Superior temporal gyrus (tissue), 1 donor: ENCODE measurements at regions not wholly inside any gene's neighbourhood (a gene's known extent, or its start where the extent isn't known, plus 50 kb on each side); places are given as distances from the start of the nearest gene placed in this dataset.
"Not testable (repeated sequence)": the region's sequence is repeated elsewhere in the genome, so short reads cannot be mapped to it uniquely, and the experiment has no call there.

ENCODE experiments used
- DNase-seq: peaks from one replicate; pipeline ENCODE4 v3.0.0-alpha.2; 2016; ENCODE audit errors: extremely low spot score

DNA sequence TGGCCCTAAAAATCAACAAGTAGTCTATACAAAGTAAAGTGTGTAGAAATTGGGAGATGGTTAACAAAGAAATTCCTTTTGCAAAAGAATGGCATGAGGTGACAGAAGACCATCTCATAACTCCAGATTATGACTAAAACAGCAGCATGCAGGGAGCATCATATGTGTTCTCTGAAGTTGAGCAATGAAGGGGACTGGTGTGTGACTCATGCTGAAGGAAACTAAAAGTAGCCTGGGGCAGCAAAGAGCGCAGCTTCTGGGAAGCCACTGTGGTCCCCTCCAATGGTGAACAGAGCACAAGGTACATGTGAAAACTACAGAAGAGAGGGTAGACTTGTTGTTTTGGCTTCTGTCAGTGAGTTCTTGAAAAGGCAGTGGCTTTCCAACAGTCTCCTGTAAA, 133.4 kb downstream of the MACC1 start:
- DNase-seq: no peak

DNA sequence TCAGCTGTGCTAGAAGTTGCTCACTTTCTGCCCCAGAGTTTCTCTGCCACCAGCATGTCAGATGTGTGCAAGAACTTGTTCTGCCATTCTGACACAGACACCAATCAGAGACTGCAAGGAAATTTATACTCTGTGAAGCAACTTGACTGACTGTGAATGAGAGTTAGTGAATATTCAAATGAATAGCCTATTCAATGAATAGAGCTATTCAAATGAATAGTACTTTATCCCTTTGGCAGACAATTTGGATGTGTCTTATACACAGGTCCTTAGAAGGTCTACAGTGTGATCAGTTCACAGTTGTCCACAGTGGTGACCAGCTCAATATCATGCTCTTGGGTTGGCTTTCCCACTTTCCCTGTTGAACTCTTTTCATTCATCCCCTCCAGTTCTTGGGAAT, 138.1 kb downstream of the MACC1 start:
- DNase-seq: no peak

DNA sequence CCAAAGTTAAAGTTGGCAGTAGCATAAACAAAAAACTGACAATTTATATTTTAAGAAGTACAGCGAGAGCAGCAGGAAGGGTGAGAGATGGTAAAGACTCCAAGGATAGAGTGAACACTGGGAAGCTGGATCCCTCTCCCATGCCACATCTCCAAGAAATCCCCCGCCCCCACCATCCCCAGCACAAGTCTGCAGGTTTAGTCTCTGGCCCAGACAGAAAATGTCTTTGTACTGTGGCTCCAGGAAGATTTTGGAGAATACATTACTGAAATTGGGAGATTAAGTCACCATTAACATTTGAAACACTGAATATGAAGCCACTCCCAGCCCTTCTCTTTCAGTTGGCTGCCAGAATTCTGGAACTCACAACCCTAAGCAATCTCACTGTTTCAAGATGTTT, 140.3 kb downstream of the MACC1 start:
- no peak for DNase-seq

DNA sequence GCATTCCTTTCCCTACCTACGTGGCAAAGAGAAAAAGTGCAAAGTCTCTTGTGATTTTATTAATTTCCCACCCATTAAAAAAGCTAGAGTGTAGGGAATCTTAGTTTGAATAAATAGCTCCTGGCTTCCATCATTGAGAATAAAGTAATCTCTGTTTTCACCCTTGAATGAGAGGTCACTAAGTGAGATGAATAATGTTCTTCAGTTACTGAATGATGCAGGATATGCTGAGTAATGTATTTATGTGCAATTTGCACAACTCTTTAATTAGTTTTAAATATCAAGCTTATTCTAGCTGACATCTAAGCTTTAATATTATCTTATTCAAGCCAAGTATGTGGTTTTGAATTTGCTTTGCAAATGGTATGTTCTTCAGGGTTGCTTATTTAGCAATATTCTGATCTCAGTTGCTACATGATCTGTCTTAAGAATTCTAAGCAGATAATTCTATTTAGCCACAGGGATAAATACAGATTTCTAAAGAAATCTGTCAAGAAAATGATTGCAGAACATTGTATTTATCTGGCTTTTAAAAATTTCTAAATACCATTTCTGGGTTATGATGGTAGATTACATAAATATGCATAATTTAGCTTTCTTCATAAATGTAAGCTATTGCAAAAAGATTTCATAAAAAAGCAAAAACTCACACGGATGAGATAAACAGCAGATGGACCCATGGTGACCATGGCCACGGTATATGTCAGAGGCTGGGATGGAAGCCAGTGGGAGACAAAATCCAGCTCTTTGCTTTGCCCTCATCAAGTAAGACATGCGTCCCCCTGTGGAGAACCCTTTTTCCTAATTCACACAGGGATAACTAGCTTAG, 141.0 kb downstream of the MACC1 start:
- no peak for DNase-seq

DNA sequence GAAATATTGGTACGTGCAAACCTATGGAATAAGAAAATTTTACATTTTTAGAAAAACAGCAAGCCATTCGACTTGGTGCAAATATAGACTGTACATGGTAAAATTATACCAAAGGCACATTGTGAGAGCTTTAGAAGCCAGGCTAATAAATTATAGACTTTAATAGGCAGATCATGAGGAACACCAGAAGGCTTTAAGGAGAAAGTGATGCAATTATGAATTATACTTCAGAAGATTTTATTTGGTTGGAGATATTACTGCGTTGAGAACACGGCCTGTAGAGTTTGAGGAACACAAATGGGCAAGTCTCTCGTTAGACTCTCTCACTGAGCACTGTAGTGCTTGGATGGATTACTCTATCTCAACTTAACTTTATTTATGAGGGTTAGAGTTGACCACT, 141.7 kb downstream of the MACC1 start:
- DNase-seq: no peak

DNA sequence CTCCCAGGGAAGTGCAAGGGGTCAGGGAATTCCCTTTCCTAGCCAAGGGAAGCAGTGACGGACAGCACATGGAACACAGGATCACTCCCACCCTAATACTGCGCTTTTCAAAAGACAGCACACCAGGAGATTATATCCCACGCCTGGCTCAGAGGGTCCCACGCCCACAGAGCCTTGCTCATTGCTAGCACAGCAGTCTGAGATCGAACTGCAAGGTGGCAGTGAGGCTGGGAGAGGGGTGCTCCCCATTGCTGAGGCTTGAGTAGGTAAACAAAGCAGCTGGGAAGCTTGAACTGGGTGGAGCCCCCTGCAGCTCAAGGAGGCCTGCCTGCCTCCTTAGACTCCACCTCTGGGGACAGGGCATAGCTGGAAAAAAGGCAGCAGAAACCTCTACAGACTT, 149.2 kb downstream of the MACC1 start:
- not testable (repeated sequence) for DNase-seq

DNA sequence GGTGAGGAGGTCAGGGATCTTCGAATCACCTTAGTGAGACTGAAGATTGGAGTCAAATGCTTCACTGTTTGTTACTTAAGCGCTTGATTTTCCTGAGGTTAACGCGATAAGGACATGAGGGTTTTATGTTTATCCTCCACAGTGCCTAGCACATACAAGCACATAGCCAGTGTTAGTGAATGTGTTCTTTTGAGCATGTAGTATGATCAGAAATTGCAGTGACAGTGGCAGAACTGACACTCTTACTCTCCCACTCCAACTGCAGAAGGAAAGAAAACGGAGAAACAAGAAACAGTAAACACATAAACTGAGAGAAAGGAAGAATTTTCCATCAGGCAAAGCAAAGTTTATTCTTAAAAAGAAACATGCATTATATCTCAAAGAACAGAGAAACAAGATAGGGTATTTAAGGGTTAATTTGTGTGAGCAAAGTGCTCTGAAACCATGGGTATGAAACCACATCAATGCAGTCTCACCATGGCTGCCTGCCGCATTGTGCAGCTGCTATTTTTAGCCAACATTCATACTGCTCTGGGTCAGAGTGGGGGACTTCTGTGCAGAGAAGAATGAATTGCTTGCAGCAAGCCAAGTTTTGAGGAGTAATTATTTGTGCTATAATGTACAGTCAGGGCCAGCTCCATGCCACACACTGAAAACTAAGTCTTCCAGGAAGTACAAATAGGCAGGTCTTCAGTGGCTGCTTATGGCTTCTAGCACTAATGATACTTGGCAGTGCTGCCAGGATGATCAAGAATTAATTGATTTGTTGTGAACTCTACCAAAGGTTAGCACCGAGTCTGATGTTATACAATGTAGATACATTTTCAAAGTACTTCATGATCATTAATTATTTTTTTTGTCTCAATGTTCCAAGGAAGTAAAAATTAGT, 152.0 kb downstream of the MACC1 start:
- no peak for DNase-seq

DNA sequence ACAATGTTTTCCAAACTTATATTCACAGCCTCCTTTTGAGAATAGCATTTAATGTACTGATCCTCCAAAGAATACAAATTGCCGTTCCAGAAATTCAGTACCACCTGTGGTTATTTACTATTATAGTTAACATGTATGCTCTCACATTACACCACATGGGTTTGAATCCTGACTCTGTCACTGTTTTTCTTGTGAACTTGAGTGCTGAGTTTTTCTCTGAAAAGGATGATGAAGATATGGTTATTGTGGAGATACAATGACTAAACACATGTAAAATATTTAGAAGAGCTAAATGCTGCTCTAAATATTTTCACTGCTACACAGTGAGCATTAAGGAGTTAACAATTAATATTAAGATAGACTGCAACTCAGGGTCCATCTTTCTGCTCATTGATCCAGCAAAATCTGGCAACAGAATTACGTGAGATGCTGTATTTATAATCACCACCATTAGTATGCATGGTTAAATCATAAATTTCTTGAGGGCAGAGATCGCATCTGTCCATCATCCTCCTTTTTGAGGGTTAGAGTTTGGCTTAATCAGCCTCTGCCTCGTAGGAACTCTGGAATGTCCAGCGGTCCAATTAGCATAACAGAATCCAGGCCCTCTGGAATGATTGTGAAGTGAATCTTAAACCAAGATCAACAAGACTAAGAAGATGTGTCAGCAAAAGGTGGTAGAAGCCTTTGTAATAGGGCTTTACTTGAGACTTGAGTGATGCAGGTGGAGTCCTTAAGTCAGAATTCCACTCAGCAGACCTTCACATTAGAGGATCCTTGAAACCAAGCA, 152.8 kb downstream of the MACC1 start:
- DNase-seq: no peak

DNA sequence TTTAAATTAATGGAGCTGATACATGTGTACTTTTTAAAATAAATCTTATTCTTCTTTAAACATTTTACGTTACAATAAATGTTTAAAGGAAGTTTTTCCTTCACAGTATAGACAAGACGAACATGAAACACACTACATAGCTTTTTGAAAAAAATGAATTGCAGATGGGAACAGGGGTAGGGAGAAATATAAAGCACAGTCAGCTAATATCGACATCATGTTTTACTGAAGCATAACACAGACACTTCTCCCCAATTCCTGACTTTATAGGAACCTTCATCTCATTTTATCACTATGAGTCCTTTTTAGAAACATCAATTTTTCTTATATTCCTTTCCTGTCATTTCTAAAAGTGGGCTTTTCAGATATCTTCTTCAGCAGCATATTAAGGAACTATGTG, 153.5 kb downstream of the MACC1 start:
- no peak for DNase-seq

DNA sequence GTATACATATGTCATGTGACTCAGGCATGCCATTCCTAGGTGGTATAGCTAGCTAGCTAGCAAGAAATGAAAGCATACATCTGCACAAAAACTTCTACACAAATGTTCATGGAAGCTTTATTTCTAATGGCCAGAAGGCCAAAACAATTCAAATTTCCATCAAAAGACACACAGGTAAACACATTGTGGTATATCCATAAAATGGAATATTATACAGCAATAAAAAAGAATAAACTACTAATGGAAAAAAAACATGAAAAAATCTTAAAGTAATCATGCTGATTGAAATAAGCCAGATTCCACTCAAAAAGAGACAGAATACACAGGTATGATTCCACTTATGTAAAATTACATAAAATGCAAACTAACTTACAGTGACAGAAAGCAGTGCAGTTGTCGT, 154.3 kb downstream of the MACC1 start:
- DNase-seq: no peak

DNA sequence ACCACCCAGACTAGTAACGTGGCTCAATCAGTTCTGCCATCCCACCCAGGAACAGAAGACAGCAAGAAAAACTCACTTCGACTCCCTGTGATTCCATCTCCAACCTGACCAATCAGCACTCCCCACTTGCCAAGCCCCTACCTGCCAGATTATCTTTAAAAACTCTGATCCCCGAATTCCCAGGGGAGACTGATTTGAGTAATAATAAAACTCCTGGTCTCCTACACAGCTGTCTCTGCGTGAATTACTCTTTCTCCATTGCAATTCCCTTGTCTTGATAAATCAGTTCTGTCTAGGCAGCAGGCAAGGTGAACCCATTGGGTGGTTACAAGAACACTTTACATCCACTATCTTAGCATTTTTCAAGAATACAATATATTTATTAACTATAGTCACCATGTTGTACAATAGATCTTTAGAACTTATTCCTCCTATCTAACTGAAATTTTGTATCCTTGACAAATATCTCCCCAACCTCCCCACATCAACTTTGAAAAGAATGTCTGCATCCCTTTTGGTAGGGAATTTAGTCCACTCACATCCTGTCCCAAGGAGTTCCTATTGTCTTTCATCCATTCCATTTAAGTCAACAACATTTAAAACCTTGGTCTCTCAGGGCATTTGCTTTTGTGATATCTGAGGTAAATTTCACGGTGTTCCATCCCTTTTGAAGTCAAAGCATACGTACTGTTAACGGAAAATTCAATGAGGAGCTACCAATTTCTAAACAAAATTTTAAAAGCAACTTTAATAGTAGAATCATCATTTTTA, 163.7 kb downstream of the MACC1 start:
- no peak for DNase-seq

DNA sequence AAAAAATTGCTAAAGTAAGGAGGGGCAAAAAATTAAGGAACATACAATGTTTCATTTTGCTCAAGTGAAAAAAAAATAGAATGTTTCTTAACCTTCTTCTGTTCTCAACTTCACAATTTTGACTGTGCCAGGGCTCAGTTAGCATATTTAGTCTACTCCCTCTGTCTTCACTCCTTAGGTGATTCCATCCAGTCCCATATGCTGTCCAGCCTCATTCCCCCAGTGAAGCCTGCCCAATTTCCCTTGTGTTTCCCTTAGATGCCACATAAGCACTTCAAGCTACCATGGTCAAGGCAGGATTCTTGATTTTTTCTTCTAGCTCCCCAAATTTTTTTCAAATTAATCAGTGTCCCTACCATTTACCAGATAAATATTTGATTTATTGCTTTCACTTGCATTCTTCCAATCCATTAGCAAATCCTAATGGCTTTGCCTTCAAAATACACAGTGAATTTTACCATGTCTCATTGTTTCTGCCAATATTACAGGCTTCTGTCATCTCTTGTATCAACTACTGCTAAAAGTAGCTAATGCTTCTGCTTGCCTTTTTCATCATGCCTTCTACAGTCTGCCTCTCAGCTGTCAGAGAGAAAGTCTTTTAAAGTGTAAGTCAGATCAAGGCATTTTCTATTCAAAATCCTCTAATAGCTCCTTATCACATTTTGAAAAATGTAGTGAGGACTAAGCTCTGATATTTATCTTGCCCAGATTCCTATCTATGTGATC, 166.8 kb downstream of the MACC1 start:
- DNase-seq: no peak

DNA sequence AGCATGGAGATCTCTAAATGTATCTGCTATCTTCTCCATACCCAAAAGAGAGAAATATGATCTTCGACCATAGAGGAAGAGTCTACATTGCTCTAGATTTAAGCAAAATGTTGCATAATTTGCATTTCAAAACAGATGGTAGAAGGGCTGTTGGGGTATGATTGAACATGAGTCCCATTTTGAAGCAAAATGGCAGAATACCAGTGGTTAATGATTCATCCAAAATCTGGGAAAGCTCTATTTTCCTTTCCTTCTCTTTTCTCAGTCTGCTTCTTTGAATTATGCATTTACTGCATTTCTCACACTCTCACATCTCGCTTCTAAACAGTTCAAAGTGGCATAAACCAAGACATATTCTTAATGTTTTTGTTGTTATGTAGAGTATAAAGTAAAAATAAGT, 178.5 kb downstream of the MACC1 start:
- no peak for DNase-seq

DNA sequence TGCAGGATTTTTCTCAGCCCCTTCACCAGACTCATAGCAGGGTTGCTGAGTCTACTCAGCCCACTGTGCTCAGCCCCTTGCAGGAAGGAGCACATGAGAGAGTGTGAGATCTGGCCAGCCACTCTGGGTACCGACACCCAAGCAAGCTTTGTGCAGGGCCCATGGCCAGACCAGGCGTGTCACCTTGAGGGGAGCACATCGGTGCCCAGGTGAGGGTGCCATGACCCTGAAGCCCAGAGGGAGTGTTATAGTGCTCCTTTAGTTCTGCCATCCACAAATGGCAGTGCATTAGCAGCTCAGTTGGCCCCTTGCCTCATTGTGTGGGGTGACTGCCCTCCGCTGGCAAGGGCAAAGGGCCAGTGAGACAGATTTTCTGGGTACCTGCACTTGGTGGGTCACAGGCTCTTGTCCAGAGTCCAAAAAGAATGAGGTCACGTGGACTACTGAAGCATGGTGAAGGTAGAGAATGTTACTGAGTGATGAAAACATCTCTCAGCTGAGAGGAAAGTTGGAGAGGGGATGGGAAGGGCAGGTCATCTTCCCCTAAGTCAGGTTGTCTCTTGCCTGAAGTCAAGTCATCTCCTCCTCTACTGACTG, 181.8 kb downstream of the MACC1 start:
- DNase-seq: no peak

DNA sequence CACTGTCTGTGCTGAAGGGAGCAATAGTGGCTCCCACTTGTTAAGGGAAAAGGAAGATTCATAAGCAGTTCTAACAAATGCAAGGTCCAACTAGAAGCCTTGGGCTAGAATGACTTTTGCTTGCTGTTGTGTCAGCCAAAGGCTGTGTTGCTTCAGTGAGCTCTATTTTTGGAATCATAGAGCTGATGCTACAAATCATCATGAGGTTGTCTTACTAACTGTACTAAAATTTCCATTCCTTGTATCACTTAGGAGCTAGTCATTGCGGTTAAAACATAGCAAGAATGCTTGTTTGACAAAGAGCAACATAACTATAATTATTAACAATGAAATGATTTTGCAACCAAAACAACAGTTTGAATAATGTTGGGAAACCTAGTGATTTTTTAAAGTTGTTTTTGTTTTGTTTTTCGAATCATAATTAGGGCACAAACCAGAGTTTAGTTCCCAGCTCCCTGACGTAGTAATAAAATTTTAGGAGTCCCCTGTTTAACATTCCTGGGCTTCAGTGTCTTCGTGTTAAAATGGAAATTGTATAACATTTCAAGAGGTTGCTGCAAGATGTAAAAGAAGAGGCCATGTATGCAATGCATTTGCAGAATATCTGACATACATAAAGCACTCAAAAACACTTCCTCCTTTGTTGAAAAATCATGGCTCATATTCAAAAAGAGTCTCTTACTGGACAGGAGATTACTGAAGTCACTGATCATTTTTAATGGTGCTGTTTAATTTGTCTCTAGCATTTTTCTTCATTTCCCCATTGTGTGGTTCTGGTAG, 183.4 kb downstream of the MACC1 start:
- no peak for DNase-seq

DNA sequence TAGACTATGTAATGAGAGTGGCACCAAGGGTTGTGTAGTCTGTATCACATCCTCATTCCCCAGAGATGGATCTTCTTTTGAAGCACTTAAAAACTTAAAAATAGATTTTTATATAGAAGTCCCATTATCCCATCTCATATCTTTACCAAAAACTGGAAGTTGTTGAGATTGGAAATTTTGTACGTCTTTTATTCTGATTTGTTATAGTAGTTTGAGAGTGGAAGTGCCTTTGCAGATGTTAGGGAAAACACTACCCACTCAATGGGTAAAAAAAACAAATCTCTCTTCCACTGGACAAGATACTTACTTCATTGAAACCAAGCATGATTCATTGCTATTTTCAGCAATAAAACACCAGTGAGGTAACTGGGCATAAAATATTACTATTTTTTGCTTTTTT, 184.4 kb downstream of the MACC1 start:
- no peak for DNase-seq

DNA sequence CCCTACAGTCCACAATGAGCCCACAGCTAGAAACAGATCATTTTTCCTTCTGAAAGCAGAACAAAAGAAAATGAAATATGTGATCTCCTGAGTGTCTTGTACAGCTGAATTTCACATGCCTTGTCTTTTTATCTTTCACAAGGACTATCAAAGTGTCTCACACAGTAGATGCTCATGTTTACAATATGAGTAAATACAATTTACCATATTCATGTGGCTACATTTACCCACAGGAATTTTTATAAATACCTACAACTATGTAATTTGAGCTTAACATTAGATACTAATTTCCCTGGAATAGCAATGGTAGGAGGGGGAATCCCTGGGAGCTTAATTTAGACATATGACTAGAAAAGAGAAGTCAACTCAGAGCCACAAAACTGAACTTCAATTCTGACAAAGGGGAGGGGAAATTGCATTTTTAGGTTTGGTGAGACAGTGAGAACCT, 186.2 kb downstream of the MACC1 start:
- DNase-seq: no peak

DNA sequence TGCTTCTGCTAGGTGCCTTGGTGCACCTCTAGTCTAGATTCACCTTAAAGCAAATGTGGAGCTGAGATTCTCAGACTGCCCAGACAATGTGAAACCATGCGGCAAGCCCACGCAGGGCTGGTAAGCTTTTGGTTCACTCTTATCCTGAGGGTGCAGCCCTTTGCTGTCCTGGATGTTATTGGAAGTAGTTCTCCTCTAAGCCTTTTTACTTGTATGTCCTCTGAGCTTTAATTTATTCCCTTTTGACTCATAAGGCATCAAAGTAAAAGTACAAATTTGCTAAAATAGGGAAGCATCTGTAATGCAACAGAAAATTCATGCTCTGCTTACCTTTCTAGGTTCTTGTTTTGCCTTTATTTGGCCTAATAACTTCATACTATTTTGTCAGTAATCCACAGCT, 186.8 kb downstream of the MACC1 start:
- no peak for DNase-seq

DNA sequence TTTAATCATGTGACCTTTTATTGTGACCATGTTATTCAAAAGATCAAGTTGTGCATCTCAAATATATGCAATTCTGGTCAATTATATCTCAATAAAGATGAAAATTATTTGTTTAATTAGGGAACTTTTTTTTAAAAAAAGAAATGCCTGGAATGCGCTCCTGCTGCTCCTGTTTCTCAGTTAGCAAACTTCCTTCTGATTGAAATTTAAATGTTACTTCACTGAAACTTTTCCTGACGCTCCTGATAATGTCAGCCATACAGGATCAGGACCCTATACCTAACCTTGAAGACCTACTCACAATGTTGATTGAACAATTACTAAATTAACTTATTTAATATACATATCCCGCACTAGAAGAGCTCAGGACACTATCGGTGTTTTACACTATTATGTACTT, 190.4 kb downstream of the MACC1 start:
- no peak for DNase-seq

DNA sequence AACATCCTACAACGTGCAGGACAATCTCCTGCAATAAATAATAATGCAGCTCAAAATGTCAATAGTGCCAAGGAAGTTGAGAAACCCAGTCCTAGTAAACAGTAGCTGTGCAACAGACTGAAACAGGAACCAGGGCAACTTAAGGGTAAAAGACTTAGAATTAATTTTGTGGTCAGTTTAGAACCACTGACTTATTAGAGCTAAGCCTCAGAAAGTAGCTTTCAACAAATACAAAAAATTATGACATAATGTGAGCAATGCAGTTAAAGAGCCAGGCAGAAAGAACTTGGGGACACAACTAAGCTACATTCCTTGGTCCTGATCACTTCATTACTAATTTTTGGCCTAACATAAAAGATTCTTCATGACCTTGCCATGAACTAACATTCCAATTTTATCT, 195.4 kb downstream of the MACC1 start:
- no peak for DNase-seq
